Fibroblast of lung (primary cell): ENCODE measurements at regions not wholly inside any gene's neighbourhood (a gene's known extent, or its start where the extent isn't known, plus 50 kb on each side); places are given as distances from the start of the nearest gene placed in this dataset.

ENCODE experiments used
- DNase-seq, 2 donors: peaks; one replicate each; pipeline versions ENCODE4 v3.0.0 to v3.0.0-alpha.2; 2010; ENCODE audit warnings: low read depth in 2 of 2
- H2AFZ ChIP-seq: 2 replicates; pipeline ENCODE4 v1.5.1; 2012; ENCODE audit warnings: low read length, control low read depth, inconsistent platforms
- H3K27ac ChIP-seq: 2 replicates; pipeline ENCODE4 v1.5.1; 2011; ENCODE audit warnings: low read length, control low read depth; ENCODE audit not compliant: insufficient read depth
- H3K27me3 ChIP-seq: 2 replicates; pipeline ENCODE4 v1.5.1; 2011; ENCODE audit warnings: mild to moderate bottlenecking, low read length; ENCODE audit not compliant: control insufficient read depth, insufficient read depth
- H3K36me3 ChIP-seq: 2 replicates; pipeline ENCODE4 v1.5.1; 2011; ENCODE audit warnings: low read length; ENCODE audit not compliant: control insufficient read depth, insufficient read depth
- H3K4me1 ChIP-seq: 2 replicates; pipeline ENCODE4 v1.5.1; 2011; ENCODE audit warnings: low read length; ENCODE audit not compliant: control insufficient read depth, insufficient read depth; ENCODE audit errors: extremely low read depth
- H3K4me2 ChIP-seq: 2 replicates; pipeline ENCODE4 v1.5.1; 2011; ENCODE audit warnings: low read length, control low read depth; ENCODE audit not compliant: insufficient read depth; ENCODE audit errors: extremely low read depth
- H3K4me3 ChIP-seq, 4 experiments: fragments of 200-600 bp in 1 of 4; sonication (generic) in 1 of 4; replicated peaks in 1 of 4; 2 replicates each; pipeline ENCODE4 v1.5.1; 2011 to 2016; ENCODE audit warnings: low read length in 4 of 4, low read depth in 3 of 4, mild to moderate bottlenecking in 3 of 4, control low read depth in 2 of 4, inconsistent platforms in 1 of 4, mixed read lengths in 1 of 4; ENCODE audit not compliant: insufficient read depth in 1 of 4; ENCODE audit errors: control extremely low read depth in 1 of 4
- H3K79me2 ChIP-seq: 2 replicates; pipeline ENCODE4 v1.5.1; 2012; ENCODE audit warnings: mild to moderate bottlenecking, low read length, inconsistent platforms; ENCODE audit not compliant: control insufficient read depth, insufficient read depth
- H3K9ac ChIP-seq: 2 replicates; pipeline ENCODE4 v1.5.1; 2011; ENCODE audit warnings: mild to moderate bottlenecking, low read length, control low read depth; ENCODE audit not compliant: insufficient read depth
- H3K9me3 ChIP-seq: 2 replicates; pipeline ENCODE4 v1.5.1; 2012; ENCODE audit warnings: low read depth, low read length; ENCODE audit not compliant: control insufficient read depth, insufficient read depth
- H4K20me1 ChIP-seq: 2 replicates; pipeline ENCODE4 v1.5.1; 2011; ENCODE audit warnings: low read length; ENCODE audit not compliant: control insufficient read depth, insufficient read depth; ENCODE audit errors: extremely low read depth
- EZH2 ChIP-seq: IDR thresholded peaks from 2 replicates; pipeline ENCODE4 v1.5.1; 2012; ENCODE audit warnings: low read length, control low read depth, mild to moderate bottlenecking; ENCODE audit errors: missing control alignments
- TF ChIP-seq, protein P1 (sequence below), 2 donors: IDR thresholded peaks in 1 of 2; conservative IDR thresholded peaks in 1 of 2; 1 replicate in 1 of 2; 2 replicates in 1 of 2; pipeline ENCODE4 v1.5.1; 2011 to 2012; ENCODE audit warnings: low read length in 2 of 2, control low read depth in 1 of 2, inconsistent platforms in 1 of 2, low read depth in 1 of 2, mild to moderate bottlenecking in 1 of 2

- no peak overlapping the region for H2AFZ ChIP-seq
- no peaks in the 10 kb centered on the region for H3K9me3 ChIP-seq
- H3K27ac ChIP-seq: no peak overlapping the region
- H3K9ac ChIP-seq: no peak overlapping the region
- no peaks in the 10 kb centered on the region for H3K27me3 ChIP-seq
- H3K4me2 ChIP-seq: no peak overlapping the region
- peak in 1 of 2 donors; percentile 8 for DNase-seq
- TF ChIP-seq, protein P1, sequence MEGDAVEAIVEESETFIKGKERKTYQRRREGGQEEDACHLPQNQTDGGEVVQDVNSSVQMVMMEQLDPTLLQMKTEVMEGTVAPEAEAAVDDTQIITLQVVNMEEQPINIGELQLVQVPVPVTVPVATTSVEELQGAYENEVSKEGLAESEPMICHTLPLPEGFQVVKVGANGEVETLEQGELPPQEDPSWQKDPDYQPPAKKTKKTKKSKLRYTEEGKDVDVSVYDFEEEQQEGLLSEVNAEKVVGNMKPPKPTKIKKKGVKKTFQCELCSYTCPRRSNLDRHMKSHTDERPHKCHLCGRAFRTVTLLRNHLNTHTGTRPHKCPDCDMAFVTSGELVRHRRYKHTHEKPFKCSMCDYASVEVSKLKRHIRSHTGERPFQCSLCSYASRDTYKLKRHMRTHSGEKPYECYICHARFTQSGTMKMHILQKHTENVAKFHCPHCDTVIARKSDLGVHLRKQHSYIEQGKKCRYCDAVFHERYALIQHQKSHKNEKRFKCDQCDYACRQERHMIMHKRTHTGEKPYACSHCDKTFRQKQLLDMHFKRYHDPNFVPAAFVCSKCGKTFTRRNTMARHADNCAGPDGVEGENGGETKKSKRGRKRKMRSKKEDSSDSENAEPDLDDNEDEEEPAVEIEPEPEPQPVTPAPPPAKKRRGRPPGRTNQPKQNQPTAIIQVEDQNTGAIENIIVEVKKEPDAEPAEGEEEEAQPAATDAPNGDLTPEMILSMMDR (conservative IDR thresholded peaks at IDR 0.05 in 1 of 2, IDR thresholded peaks at IDR 0.05 in 1 of 2; ENCODE audit: low read depth in 1 of 2, low read length in 2 of 2): no peak
- H3K36me3 ChIP-seq: no peaks in the 10 kb centered on the region
- H3K79me2 ChIP-seq: no peaks in the 10 kb centered on the region
- no peaks in the 10 kb centered on the region for H4K20me1 ChIP-seq
- H3K4me3 ChIP-seq: no peak overlapping the region
- H3K4me1 ChIP-seq: no peaks in the 10 kb centered on the region
These were observed 991.2 kb upstream of the TENM4 start for GRCh38 chr11:80432057-80432456.

DNA sequence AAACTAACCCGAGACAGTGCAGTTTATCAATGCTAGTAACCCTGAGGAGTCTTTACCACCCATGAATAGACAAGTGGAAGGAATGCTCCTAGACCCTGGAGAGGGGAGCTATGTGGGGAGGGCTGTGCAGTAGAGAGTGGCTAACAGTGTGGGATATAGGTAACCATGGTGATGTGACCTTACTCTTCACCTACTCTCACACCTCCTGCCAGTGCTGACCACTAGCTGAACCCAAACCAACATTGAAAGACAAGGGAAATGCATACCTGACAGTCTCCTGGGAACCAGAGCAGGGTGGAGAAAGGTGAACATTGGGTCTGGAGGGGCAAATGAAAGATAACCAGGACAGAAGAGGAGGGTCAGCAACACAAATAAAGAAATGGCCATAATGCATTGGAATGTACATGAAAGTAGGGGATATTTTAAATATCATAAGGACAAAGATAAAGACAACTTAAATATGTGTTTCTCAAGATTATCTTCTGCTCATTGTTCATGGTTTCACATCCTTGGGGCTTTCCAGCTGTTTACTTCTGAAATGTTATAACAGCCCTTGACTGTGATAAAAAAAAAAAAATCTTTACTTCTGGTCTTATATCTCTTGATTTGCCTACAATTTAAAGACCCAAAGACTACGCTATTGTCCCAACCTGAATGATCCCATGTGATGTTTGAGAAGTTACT lies 983.3 kb upstream of the TENM4 start:
- no peaks in the 10 kb centered on the region for H3K9me3 ChIP-seq
- no peaks in the 10 kb centered on the region for H3K79me2 ChIP-seq
- H3K4me2 ChIP-seq: no peak overlapping the region
- no peak overlapping the region for H2AFZ ChIP-seq
- no peaks in the 10 kb centered on the region for H3K36me3 ChIP-seq
- no peak overlapping the region for H3K4me3 ChIP-seq
- H3K9ac ChIP-seq: no peak overlapping the region
- TF ChIP-seq, protein P1 (conservative IDR thresholded peaks at IDR 0.05 in 1 of 2, IDR thresholded peaks at IDR 0.05 in 1 of 2; ENCODE audit: low read depth in 1 of 2, low read length in 2 of 2): no peak
- no peak for TF ChIP-seq EZH2
- H3K27ac ChIP-seq: no peak overlapping the region
- no peaks in the 10 kb centered on the region for H4K20me1 ChIP-seq
- H3K4me1 ChIP-seq: no peaks in the 10 kb centered on the region
- DNase-seq: no peak
- H3K27me3 ChIP-seq: no peaks in the 10 kb centered on the region

GRCh38 chr11:80420374-80420773 lies 979.5 kb upstream of the TENM4 start:
- TF ChIP-seq, protein P1 (conservative IDR thresholded peaks at IDR 0.05 in 1 of 2, IDR thresholded peaks at IDR 0.05 in 1 of 2; ENCODE audit: low read depth in 1 of 2, low read length in 2 of 2): no peak
- TF ChIP-seq EZH2: no peak
- no peak overlapping the region for H3K27ac ChIP-seq
- no peaks in the 10 kb centered on the region for H3K9me3 ChIP-seq
- H2AFZ ChIP-seq: no peak overlapping the region
- no peaks in the 10 kb centered on the region for H3K36me3 ChIP-seq
- no peak overlapping the region for H3K9ac ChIP-seq
- DNase-seq: no peak
- no peaks in the 10 kb centered on the region for H3K79me2 ChIP-seq
- H3K4me2 ChIP-seq: no peak overlapping the region
- no peaks in the 10 kb centered on the region for H4K20me1 ChIP-seq
- H3K4me3 ChIP-seq: no peak overlapping the region
- no peaks in the 10 kb centered on the region for H3K27me3 ChIP-seq
- no peaks in the 10 kb centered on the region for H3K4me1 ChIP-seq
